ENCODE measurements at regions not wholly inside any gene's neighbourhood (a gene's known extent, or its start where the extent isn't known, plus 50 kb on each side); places are given as distances from the start of the nearest gene placed in this dataset.
"Not testable (repeated sequence)": the region's sequence is repeated elsewhere in the genome, so short reads cannot be mapped to it uniquely, and the experiment has no call there.

DNA sequence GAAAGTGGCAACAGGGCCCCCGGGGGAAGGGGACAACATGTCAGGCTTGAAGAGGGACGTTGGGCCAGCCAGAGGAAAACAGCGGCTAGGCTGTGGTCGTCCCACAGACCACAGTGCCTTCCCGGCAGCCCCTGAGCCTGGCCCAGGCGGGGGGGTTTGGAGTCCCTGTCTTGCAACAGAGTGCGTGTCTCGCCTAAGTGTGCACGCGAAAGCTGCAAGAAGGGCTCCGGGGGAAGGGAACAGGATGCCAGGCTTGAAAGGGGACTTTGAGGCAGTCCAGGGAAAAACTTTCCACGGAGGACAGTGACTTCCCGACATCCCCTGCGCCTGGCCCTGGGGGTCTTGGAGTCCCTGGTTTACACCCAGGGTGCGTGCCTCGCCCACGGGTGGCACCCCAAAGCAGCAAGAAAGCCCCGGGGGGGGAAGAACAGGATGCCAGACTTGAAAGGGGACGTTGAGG, 157.5 kb upstream of the ALG10B start:
- DNase-seq (ENCODE audit: low read depth in 2 of 2) = no peak

DNA sequence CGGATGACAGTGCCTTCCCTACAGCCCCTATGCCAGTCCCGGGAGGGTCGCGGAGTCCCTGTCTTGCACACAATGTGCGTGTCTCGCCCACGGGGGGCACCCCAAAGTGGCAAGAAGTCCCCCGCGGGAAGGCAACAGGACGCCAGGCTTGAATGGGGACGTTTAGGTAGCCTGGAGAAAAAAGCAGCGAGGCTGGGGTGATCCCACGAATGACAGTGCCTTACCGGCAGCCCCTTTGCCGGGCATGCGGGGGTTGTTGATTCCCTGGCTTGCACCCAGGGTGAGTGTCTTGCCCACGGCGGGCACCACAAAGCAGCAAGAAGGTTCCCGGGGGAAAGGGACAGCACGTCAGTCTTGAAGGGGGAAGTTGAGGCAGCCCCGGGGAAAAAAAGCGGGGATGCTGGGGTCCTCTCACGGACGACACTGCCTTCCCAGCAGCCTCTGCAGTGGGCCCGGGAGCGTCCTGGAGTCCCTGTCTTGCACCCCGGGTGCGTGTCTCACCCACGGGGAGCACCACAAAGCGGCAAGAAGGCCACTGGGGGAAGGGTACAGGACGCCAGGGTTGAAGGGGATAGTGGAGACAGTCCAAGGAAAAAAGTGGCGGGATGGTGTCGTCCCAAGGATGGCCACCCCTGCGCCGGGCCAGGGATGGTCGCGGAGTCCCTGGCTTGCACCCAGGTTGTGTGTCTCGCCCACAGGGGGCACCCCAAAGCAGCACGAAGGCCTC, 156.8 kb upstream of the ALG10B start:
- DNase-seq (ENCODE audit: low read depth in 2 of 2) = no peak

DNA sequence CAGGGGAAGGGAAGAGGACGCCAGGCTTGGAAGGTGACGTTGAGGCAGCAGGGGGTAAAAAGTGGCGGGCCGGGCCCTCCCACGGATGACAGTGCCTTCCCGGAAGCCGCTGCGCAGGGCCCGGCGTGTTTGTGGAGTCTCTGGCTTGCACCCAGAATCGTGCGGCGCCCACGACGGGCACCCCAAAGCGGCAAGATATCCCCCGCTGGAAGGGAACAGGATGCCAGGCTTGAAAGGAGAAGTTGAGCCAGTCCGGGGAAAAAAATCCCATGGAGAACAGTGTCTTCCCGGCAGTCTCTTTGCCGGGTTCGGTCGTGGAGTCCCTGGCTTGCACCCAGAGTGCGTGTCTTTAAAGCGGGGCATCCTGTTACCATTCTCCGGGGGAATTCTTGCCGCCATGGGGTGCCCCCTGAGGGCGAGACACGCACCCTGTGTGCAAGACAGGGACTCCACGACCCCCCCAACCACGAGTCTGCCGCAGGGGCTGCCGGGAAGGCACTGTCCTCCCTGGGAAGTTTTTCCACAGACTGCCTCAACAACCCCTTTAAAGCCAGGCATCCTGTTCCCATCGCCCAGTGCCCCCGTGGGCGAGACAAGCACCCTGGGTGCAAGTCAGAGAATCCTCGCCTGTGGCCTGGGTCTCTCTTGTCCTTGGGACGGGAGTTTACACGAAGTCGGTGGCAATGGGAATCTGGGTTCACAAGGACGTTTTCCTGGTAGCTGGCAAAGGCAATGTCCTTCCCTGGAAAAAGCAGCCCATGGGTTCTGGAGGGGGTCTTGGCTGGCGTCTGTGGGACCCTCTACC, 156.1 kb upstream of the ALG10B start:
- DNase-seq (ENCODE audit: low read depth in 2 of 2) = no peak

DNA sequence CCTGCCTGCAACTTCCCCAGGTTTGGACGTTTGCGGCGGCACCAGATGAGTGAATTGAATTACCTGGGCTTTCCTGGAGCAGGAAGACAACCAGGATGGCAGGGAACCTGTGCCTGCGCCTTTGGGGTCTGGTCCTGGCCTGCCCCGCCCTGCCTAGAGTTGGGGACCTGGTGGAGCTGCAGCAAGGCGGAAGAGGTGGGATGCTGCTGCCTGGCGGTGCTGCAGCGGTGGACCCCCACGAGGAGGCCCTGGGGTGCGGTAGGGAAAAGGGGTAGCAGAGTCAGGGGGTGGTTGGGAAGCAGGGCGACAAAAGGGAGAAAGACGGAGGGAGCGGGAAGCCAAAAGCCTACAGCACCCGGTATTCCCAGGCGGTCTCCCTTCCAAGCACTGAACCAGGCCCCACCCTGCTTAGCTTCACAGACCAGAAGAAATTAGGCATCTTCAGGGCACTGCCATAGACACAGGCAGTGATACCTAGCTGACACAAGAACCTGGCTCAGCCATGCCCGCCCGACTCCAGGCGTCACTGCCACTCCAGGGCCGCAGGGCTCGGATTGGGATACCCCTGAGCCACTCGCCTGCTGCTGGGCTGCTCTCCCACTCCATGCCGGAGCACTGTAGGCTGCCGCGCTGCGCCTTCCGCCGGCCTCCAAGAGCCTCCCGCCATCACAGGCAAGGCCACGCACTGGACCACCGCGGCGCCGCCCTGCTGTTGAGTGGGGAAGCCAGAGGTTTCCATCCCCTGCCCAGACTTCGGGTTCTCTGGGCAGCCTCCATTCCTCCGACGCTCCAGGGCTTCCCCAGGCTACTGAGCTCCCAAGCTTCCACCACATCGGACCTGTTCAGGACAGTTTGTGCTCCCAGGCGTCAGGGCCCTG, 155.2 kb upstream of the ALG10B start:
- no peak for DNase-seq (ENCODE audit: low read depth in 2 of 2)

DNA sequence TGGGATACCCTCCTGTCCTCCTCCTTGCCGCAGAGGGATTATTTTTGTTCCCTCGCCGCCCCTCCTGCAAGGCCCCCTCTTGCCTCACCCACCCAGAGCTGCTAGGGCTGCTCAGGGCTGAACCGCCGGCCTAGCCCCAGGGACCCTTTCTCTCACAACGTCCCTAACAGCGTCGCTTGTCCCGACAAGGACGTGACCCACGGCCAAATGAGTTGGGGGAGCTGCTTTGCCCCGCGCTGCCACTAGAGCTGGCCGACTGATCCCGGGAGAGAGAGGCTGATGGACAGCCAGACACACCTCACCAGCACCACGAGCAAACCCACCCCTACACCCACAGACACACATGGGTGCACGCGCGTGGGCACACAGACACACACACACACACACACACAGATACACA, 154.6 kb upstream of the ALG10B start:
- no peak for DNase-seq (ENCODE audit: low read depth in 2 of 2)

DNA sequence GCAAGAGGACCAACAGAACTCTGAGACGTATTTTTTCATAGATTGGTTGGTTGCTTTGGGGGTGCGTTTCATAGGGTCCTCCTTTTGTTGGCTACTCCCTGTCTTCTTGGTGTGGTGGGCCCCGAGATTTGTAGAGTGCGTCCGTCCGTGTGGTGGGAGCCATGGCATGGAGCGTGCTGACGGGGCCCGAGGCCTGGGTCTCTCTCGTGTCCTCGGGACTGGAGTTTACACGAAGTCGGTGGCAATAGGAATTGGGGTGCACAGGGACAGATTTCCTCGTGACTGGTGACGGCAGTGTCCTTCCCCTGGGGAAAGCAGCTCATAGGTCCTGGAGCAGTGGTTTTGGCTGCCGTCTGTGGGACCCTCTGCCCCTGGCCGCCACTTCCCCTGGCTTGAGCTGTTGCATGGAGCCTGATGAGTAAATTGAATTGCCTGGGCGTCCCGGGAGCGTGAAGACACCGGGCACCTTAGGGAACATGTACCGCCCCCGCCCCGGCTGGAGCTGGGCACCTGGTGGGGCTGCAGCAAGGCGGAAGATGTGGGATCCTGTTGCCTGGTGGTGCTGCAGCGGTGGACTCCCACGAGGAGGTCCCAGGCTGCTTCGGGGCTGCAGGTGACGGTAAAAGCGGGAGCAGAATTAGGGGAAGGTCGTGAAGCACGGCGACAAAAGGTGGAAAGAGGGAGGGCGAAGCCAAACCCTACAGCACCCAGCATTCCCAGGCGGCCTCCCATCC, 153.7 kb upstream of the ALG10B start:
- no peak for DNase-seq (ENCODE audit: low read depth in 2 of 2)

DNA sequence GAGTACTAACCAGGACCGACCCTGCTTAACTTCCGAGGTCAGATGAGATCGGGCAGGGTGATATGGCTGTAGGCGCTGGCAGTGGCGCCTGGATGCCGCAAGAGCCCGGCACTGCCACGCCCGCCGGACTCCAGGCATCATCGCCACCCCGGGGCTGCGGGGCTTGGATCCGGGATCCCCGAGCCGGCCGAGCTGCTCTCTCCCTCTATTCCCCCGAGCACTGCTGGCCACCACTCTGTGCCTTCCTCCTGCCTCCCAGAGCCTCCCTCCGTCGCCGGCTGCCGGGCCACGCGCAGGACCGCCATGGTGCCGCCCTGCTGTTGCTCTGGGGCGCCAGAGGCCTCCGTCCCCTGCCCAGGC, 153.2 kb upstream of the ALG10B start:
- no peak for DNase-seq (ENCODE audit: low read depth in 2 of 2)

DNA sequence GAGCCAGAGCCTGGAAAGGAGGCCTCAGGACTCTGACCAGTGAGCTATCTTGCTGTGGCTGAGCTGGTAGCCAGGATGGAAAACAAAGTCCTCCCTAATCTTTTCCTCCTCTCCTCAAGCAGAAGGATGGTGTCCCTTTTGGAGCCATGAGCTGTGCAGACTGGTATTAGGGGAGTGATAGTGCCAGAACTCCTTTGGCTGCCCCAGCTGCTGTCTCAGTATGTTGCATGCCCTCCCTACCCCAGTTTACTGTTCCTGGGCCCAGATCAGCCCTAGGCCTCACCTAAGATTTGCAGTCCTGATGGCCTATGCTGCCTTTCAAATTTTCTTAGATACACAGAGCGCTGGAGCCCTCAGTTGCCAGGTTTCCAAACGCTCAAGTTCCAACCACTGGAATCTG, 150.3 kb upstream of the ALG10B start:
- no peak for DNase-seq (ENCODE audit: low read depth in 2 of 2)

DNA sequence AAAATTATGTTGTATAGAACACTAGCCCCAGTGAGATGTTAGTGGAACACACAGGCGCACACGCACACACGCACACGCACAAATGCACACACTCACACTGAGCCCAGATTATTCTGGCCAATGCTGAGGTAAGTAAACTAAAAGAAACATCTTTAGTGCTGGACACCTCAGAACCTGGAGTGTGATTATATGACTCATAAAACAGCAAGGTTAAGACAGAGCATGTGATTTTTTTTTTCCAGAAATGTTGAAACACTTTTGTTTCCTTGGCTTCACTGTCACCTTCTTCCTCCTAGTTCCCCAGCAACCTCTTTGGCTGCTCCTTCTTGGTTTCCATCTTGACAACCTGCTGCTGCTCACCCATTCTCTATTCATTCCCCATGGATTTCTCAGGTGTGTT, 141.0 kb upstream of the ALG10B start:
- no peak for DNase-seq (ENCODE audit: low read depth in 2 of 2)

DNA sequence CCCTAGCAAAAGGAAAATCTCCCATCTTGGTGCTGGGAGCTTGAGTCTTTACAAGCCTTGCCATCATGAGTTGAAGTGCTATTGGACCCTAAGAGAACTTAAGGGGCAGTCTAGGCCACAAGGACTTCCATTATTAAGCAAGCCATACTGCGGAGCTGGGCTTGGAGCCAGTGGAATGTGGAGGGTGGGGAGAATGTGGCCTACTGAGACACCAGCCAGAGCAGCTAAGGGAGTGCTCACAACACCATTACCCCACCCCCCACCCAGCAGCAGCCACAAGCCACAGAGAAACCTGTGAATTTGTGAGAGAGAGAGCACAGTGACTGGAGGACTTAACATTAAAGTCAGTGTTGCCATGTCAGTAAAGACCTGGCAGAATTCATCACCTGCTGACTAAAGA, 133.0 kb upstream of the ALG10B start:
- DNase-seq (ENCODE audit: low read depth in 2 of 2) = not testable (repeated sequence)

DNA sequence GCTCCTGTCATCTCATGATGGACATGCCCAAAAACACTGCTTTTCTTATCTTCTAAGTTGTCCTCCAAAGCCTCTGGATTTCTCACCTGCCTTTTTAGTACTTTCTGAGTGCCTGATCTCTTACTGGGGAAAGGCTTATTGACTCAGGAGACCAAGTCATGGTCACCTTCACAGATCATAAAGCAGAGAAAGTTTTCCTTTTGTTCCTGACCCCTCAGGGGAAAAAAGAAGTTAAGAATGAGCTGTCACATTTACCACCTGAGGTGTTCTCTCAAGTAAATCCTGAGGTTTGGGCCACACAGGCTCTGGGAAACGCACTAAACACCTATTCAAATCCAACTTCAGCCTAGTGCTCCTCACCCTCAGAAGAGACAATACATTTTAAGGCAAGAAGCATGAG, 119.3 kb upstream of the ALG10B start:
- DNase-seq (ENCODE audit: low read depth in 2 of 2) = not testable (repeated sequence)

DNA sequence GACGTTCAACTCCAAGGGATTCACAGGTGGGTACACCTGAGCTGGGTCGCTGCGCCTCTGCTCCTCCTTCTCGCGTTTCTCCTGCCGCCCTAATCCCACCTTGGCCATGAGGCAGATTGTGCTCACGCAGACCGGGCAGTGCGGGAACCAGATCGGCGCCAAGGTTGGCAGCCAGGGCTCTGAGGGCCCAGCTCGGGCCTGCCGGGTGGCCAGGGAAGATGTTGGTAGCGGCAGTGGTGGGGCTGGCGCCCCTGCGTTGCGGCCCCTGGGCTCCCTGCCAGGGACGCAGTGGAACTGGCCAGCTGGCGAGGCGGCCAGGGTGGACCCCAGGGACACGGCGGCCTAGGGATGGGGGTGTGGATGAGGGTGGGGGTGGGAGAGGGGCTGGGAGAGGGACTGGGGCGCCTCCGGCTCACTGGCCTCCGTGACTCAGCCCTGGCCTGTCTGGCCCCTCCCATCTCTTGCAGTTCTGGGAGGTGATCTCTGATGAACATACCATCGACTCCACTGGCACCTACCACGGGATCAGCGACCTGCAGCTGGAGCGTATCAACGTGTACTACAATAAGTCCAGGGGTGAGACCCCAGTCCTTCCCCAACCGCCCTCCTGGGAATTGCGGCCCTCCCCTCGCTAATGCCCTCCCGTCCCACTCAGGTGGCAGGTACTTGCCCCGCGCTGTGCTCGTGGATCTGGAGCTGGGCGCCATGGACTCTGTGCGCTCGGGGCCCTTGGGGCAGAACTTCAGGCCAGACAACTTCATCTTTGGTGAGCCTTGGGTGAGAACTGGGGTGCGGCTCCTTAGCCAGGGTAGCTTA, 114.9 kb upstream of the ALG10B start:
- DNase-seq (ENCODE audit: low read depth in 2 of 2) = no peak

DNA sequence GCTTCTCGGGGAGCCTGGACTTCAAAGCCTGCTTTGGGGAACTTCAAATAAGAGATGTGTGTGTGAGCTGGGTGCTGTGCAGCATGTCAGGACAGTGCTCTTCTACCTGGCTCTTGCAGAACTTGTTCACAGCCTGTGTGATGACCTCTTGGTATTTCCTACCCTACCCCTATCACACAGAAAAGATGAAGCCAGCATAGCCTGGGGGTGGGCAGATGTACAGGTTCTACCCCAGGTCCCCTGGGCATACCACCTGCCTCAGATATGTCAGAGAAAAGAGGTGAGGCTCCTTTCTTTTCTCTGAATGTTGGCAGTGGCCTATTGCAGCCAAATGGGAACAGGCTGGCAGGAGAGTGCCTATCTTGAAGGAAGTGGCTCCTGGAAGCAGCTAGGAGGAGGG, 111.7 kb upstream of the ALG10B start:
- DNase-seq (ENCODE audit: low read depth in 2 of 2) = no peak

DNA sequence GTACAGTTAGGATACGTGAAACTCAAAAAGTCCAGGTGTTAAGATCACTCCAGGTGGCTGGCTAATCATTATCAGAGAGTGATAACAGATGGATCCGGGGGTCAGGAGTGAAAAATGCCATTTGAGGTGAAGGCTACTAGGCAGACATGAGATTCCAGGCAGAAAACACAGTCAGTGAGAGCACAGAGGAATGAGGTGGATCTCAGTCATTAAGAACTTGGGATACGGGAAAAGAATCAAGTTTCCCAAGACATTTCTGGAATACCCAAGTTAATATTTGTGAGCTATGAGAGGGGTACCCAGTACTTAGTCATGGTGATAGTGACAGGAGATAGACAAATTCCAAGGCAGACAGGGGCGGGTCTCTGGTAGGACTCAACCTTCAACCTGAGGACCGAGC, 94.6 kb upstream of the ALG10B start:
- no peak for DNase-seq (ENCODE audit: low read depth in 2 of 2)

DNA sequence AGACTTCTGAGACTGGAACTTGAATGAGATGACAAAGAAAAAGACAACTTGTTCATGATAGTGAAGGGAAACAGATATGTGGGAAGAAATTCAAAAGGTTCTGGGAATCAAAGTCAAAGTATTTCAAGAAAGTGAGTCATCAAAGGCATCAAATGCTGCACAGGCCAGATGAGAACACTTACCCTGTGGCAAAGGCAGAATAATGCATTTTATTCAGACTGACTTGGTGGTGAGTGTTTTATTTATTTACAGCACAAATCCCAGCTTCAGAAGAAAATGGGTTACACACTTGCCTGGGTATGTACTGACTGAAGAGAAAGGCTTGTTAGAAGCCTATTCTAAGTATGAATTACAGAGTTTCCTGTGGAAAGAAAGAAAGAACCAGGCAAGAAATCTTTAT, 78.2 kb upstream of the ALG10B start:
- DNase-seq (ENCODE audit: low read depth in 2 of 2) = not testable (repeated sequence)

DNA sequence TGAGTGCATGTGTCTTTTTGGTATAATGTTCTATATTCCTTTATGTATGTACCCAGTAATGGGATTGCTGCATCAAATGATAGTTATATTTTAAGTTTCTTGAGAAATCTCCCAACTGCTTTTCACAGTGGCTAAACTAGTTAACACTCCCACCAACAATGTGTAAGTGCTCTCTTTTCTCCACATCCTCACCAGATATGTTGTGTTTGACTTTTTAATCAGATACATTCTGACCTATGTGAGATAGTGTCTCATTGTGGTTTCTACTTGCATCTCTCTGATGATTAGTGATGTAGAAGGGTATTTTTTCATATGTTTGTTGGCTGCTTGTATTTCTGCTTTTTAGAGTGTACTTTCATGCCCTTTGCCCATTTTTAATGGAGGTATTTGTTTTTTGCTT, 62.8 kb upstream of the ALG10B start:
- DNase-seq (ENCODE audit: low read depth in 2 of 2) = no peak

DNA sequence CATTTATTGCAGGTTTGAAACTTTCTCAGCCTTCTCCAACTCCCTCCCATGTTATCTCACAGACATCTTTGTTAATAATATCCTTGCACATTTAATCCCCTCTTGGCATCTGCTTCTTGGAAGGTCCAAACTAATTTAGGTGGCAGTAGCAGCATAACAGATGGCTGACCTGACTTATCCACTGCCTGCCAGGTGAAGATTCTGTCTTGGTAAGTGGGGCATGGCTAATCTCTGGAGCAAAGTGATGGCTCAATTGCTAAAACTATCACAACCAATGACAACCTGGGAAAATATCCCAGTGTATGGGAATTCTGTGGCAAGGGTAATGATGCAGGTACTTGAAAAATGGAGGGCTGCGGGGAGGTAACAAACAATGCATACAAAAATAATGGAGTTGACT, 58.2 kb upstream of the ALG10B start:
- DNase-seq (ENCODE audit: low read depth in 2 of 2) = no peak

Data from stimulated activated CD8-positive, alpha-beta memory T cell treated with anti-CD3 and anti-CD28 coated beads, Interleukin-2, amount 100 ng/mL, for 48 hours (primary cell).